GM18867 (cell line): ENCODE measurements at regions not wholly inside any gene's neighbourhood (a gene's known extent, or its start where the extent isn't known, plus 50 kb on each side); places are given as distances from the start of the nearest gene placed in this dataset.

Source experiments
- ATAC-seq: cut with Tn5 transposase; IDR thresholded peaks from one replicate; pipeline ENCODE4 v1.9.1; 2021; ENCODE audit warnings: mild to moderate bottlenecking, moderate library complexity; ENCODE audit not compliant: unreplicated experiment

DNA sequence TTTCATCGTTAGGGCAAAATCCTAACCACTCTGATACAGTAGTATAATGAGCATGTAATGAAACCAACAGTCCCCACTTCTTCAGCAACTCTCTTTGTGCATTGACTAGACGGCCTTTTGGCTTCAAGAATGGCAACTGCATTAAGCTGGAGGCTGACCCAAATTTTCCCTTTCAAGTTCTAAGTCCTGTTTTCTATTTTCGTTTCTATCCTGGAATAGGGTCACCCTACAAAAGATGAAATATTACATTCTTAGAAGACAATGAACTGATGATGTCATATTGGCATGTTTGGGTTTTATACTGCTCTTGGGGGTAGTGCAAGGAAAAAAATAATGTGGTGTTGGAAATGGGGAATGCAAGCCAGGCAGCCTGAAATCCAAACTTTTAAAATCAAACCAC lies 254.4 kb downstream of the ETAA1 start:
- ATAC-seq, result no peak

DNA sequence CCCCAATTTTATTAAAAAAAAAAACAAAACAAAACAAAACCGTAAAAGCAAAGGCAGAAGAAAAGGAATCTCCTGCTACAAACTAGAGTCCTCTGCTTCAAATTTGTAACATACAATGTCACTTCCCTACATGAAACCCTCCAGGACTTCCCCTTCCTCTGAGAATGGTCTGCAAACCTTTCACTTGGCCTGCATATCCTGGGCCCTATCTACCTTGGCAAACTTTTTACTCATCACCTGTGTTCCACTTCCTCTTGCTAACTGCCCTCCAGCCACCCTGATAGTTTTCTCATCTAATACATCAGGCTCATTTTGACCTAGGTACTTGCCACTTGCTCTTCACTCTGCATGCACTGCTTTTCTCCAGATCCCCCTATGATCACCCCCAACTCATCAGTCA lies 255.5 kb downstream of the ETAA1 start:
- no peak for ATAC-seq

DNA sequence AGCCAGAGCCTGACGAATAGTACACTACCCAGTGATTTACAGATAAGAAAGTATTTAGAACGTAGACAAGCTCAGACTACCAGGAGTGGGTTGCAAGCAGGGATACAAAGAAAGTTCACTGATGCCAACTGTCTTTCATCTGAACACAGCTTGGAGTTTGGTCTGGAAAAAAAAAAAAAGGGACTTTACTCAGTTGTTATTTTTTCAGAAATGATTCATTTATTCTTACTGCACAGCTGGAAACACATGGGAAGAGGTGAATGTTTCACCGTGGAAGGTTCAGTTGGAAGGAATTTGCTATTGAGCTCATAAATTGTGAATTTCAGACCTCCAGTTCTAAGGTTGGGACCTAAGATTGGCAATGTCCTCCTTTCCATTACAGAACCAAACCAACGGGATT lies 259.7 kb downstream of the ETAA1 start:
- no peak for ATAC-seq

DNA sequence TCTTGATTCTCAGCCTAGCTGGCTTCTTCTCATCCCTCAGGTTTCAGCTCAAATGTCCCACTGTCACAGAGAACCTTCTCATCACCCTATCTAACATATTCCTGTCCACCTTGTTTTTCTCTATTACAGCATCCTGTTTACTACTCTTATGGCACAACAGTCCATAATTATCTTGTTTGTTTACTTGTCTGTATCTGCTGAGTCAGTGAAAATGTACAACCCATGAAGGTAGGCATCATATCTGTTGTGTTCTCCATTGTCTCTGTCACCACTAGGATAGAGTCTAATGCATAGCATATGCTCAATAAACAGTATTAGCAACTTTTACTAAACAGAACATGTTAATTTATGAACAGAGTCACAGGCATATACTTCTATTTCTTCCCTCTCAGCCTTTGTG lies 261.7 kb downstream of the ETAA1 start:
- no peak for ATAC-seq

DNA sequence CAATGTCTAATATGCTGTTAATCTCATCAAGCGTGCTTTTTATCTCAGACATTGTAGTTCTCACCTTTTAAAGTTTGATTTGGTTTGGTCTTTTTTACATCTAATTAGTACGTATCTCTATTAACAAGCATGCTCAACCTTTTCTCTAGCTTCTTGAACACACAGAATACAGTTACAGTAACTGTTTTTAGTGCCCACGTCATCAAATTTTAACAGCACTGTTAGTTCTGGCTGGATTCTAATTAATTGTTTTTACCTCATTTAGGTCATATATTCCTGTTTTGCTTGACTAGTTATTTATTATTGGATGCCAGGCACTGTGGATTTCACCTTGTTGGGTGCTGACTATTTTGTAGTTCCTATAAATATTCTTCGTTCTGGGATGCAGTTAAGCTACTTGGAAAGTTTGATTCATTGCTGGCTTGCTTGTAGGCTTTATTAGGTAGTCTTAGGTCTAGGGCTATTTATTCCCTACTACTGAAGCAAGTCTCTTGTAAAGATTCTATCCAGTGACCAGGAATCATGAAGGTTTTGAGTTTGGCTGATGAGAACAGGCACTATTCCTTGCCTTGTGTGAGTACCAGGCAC lies 263.0 kb downstream of the ETAA1 start:
- no peak for ATAC-seq

DNA sequence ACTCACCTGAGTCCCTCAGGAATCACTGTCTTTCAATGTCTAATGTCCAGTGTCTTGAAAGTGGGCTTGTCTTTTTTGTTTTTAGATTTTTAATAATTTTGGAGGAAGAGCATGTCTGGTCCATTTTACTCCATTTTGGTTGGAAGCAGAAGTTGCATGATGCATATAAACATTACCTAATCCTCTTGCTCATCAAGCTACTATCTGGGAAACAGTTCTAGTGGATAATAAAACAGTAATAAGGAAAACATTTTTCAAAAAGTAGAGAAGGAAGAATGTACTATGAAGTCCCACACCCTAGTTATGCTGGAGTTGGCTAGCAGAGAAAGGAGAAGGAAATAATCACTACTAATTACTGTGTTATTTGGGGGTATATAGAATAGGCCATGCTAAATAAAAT lies 263.7 kb downstream of the ETAA1 start:
- ATAC-seq, result no peak

DNA sequence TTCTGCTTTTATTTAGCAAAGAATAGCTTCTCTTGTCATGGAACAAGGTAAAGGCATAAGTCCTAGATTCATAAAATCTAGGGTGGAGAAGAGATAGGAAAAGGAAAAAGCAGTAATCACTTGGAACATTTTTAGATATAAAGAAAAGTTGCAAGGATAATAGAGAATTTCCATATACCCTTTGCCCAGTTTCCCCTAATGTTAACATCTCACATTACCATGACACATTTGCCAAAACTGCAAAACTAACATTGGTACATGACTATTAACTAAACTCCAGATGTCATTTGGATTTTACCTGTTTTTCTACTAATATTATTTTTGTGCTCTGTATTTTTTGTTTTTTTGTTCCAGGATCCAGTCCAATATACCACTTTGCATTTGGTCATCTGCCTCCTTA lies 265.1 kb downstream of the ETAA1 start:
- ATAC-seq, result no peak

DNA sequence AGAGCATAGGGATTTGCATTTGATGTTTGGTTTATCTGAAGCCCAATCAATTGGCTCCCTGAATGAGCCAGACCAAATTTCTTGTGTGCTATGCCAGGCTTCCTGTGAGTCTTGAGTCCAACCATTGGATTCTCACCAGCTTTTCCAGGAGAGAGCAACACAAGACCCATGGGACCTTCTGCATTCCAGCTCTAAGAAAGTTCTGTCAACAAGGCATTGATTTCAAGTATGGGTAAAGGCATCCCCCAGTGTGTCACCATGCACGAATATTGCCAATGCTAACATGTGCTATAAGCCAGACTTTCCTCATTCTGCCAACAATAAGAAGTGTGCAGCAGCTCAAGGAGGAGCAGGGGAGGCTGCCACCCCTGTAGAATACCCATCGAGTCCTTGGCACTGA lies 266.6 kb downstream of the ETAA1 start:
- ATAC-seq, result no peak

DNA sequence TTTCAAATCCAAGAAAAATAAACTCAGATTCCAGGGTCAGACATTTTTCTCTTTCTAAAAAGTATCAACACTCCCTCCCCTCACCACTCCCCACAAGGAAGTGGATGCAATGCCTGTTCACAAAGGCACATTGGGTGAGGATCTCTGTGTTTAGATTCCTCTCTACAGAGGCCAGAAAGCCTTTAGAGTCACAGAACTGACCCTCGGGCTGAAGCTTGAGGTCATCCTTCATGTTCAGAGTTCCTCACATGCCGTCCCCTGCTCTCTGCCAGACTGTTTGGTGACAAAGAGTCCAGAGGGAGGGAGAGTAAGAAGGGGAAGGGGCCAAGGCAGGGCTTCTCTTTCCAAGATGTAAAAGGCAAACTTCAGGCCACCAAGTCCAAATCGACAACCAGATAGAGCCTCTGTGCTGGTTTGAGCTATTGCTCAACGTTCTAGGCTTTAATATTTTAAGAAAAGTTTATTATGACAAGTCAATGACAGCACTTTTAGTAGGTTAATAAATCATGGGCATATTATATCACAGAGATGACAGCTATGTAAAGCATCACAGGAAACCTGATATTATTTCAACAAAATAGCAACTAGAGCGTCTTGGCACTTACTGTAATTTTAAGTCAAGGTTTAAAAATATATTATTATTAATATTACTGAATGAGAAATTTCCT lies 269.4 kb downstream of the ETAA1 start:
- no peak for ATAC-seq

DNA sequence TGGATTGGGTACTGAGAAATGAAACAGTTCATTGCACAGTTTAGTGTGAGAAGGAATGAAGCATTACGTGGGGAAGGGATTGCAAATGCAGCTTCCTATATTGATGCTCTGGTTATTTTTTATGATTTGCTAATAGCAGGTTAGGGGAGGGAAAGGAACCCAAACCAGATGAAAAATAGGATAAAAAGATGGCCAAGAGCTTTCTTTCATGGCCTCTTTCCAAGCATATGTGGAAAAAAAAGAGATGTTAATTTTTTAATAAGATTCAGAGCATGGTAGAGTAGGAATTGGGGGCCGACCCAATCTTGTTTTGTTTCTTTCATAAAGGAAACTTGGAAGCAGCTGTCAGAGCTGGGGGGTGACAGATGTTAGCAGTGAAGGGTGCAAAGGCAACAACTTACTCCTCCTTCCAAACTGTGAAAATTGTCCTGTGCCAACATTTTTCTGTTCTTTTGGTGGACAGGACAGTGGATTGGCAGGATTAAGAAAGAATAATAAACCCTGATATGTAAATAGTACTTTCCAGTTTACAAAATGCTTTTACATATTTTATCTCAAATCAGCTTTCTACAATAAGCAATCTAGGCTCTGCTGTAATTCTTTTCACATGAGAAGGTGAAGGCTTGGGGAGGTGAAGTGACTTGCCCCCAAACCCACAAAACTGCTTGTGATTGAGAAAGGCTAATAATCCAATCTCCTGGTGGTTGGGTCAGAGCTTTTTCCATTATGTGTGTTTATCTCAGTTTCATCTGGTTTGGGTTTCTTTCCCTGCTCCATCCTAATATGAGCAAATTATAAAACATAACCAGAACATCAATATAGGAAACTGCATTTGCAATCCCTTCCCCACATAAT lies 270.1 kb downstream of the ETAA1 start:
- no peak for ATAC-seq

DNA sequence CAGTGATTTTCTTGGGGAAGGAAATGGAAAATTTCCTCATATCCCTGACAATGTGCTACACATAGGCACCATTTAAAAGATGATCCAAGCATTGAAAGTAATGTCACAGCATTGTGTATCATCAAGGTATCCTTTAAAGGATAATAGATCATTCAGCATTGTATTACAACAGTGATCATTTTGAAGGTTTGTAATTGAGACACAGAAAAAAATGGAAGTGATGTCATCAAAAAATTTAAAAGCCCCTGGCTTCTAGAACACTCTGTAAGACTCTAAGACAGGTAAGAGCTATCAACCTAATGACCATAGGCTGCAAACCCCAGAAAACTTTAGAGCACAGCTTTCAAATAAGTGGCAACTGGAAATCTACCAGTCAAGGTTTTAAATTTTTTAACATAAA lies 271.4 kb downstream of the ETAA1 start:
- no peak for ATAC-seq

DNA sequence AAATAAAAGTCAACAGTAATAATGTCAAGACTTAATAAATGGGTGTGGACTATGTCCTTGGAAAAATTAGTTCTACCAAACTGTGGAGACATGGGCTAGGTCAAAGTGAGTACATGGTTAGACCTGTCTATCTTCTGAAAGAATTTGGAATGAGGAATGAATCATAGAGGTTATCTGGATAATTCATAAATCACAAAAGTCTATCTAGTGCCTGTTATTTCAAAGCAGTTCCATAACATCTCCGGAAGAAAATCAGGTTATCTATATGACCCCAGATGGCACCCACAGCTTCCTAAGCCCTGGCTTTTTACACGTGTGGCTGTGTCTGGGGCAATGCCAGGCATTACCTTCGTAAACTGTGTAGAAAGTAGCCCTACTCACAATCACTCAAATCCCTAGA lies 272.0 kb downstream of the ETAA1 start:
- ATAC-seq, result no peak

DNA sequence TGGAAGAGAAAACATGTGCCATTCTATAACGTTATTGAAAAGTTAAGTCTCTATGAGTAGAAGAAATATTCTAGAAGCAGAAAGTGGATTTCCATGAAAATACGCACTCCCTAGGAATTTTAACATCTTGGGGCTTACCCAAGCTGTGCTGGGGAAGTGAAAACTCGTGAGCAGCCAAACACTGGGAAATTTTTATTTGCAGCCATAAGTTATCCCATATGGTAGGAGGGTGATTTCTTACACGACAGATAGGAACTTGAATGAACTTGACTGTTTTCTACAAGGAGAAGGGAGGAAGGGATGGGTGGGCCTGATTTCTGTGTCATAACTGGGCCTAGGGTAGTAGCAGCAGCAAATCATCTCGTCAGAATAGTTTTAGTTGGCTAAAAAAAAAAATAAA lies 272.6 kb downstream of the ETAA1 start:
- ATAC-seq, result no peak

DNA sequence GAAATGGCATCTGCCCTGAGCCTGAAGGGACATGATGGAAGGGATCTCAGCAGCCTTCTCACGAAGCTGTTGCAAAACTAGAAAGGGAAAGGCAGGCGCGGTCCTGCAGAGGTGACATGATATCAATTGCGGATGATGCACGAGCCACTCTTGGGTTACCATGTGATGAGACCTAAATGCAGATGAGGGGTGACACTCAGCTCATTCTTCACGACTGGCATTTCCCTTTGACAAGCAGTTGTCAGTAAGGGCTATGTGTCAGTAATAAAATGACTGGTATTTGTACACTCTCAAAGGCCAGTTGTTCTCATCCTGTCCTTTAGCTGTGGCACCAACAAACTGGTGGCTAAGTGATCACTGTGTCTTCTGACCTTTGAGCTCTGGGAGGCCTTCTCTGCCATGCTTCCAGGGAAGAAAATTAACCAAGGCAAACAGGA lies 273.6 kb downstream of the ETAA1 start:
- no peak for ATAC-seq

DNA sequence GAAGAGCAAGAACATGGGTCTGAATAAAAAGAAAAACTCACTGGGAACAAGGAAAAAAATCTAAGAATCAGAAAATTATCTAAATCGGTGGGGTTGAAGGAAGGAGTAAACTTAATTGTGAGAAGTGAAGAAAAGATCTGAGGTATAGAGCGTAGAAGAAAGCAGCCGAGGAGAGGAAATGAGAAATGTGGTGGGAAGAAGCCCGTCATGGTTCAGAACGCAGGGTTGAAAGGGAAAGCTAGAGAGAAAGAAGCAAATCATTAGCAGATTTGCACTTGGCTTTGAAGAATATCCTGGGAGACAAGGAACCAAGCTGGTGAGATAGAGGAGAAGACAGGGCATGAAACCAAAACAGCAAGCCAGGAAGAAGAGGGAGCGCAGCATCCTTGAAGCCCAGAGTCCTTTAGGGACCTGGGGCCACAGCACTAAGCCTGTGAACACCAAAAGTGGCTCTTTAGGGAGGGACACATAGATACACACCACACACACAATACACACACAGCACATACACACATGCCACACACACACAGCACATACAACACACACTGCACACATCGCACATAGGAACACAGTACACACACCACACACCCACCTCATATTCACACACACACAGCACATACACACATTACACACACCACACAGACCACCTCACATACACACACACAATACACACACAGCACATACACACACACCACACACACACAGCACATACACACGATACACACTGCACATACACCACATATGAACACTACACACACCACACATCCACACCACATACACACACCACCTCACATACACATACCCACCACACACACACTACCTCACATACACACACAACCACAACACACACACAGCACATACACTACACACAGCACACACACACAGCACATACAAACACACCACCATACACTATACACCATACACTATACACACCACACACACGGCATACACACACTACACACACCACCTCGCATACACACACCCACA lies 274.6 kb downstream of the ETAA1 start:
- ATAC-seq, result peak; percentile 66

DNA sequence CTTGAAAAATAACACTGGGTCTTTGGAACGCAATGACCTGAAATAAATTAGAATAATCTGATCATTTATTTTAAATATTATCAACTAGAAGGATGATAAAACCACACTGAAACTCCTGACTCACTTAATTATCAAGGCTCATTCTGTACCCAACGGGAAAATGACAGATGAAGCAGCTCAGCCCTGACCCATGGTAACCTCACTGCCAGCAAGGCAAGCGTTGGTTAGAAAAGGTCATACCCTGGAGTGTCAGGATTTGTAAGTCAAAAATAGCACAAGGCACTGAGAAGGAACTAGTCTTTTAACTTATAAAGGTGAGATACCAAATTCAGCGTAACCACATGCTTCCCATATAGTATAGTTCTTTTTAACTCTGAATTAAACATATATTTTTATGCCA lies 277.5 kb downstream of the ETAA1 start:
- ATAC-seq, result no peak

DNA sequence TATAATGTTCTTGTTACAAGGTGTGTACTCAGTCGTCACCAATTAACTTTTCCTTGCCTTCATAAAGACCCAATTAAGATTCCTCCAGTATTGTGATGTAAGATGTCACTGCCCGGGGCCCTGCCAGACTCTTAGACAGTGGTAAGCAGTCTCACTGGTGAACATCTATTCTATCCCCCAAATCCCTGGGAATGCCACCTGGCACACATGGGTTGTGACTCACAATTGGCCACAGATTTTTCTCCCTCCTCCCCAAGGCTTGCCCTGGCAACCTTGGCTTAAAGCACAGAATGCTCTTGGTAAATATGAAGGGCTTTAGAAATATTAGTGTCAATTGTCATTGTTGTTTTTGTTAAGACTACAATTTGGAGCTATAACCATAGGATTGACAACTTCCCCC lies 287.9 kb downstream of the ETAA1 start:
- ATAC-seq, result no peak

DNA sequence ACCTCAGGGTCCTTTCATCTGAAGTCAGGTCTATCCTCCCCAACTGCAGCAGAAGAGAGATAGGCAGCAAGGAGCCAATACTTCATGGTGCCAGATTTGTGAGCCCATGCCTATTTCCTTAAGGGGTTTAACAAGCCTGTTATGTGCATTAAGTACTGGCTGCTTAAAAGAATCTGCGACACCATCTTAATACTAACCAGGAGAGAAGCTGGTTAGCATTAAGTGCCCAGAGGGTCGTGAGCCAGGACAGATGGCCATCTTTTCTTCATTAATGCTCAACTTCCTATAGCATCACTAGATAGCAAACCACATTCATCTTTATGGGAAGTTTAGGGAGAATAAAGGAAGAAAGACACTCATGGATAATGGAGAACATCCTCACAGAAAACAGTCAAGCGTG lies 289.1 kb downstream of the ETAA1 start:
- no peak for ATAC-seq

DNA sequence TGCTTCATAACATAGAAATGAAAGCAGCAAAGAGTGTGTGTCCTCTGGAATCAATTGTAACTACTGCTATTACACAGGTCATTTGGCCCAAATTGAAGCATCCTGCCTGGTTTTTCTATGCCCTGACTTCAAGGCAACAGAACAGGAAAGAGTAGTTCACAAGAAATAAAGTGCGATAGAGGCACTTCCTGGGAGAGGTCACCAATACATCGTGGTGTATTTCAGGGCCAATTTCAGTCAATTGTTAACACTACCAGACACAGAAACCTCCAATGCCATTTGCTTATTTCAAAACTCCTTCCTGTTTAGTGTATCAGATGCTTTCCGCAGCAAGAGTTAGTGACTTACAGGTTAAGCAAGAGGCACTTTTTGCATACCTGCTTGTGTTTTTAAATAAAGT lies 292.1 kb downstream of the ETAA1 start:
- no peak for ATAC-seq

DNA sequence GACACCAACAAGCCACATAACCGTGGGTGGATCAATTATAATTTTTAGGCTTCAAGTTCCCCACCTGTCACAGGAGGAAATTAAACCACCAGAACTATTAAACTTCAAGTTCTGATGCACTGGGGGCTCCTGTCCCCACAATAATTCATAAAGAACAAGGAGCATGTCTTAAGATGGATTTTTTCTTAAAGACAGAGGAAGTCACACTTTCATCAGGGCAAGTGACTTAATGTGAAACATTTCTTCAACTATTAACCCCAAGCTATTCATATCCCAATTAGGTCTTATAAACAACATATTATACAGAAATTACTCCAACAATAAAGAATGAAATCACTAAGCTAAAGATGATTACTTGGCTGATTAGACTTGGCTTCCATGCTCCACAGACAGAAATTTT lies 292.5 kb downstream of the ETAA1 start:
- ATAC-seq, result no peak

DNA sequence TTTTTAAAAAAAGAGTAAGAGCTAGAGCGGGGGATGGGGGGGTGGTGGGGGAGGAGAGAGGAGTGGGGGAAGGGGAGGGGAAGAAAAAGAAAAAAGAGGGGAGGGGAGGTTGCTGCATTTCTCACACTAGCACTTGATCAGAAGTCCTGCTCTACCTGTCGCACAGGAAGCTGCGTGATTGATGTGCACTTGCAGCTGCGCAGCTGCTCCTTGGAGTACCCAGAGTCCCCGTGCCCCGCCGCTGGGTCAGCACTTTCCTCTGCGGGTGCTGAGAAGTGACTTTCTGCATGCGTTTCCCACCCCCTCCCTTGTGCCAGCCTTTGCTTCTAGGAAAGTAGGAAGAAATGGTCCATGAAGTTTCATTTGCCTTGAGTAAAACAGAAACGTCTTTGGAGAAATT lies 297.3 kb downstream of the ETAA1 start:
- no peak for ATAC-seq
